Cardiac fibroblast (primary cell): ENCODE measurements at regions not wholly inside any gene's neighbourhood (a gene's known extent, or its start where the extent isn't known, plus 50 kb on each side); places are given as distances from the start of the nearest gene placed in this dataset.

ENCODE experiments used
- DNase-seq, 2 donors: peaks; one replicate each; pipeline versions ENCODE4 v3.0.0 to v3.0.0-alpha.2; 2010; ENCODE audit warnings: low read depth in 2 of 2
- H3K4me3 ChIP-seq, 2 donors: replicated peaks in 1 of 2; 1 replicate in 1 of 2; 2 replicates in 1 of 2; pipeline ENCODE4 v1.5.1; 2011; ENCODE audit warnings: low read depth in 2 of 2, low read length in 2 of 2, mild to moderate bottlenecking in 2 of 2, moderate library complexity in 1 of 2
- CTCF ChIP-seq: IDR thresholded peaks from one replicate; pipeline ENCODE4 v1.5.1; 2011; ENCODE audit warnings: low read depth, mild to moderate bottlenecking, low read length, inconsistent platforms

GRCh38 chr6:28776269-28777146 lies 147.3 kb downstream of the TRIM27 start:
- no peak overlapping the region for H3K4me3 ChIP-seq
- TF ChIP-seq CTCF = no peak
- DNase-seq = no peak

GRCh38 chr6:28777147-28777461 lies 146.7 kb downstream of the TRIM27 start:
- no peak for DNase-seq
- TF ChIP-seq CTCF = no peak
- H3K4me3 ChIP-seq = no peak overlapping the region

DNA sequence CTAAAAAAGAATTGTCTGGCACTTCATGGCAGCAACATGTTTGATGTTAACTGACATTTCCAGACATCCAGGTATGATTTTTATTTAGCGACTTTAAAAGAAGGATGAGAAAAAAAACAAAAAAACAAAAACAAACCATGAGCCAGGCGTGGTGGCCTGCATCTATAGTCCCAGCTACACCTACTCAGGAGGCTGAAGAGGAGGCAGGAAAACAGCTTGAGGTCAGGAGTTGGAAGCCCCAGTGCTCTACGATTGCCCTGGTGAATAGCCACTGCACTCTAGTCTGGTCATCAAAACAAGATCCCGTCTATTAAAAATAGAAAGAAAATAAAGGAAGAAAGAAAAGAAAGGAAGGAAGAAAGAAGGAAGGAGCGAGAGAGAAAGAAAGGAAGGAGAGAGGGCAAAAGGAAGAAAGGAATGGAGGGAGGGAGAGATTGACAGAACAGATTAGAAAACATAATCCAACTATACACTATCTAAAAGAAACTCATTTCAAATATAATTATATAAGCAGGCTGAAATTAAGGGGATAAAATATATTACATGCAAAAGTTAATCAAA lies 141.6 kb downstream of the TRIM27 start:
- peak overlapping the region in 1 of 2 donors; percentile 7 for H3K4me3 ChIP-seq
- no peak for TF ChIP-seq CTCF
- DNase-seq = no peak

- no peak for DNase-seq
- no peak for TF ChIP-seq CTCF
- no peak overlapping the region for H3K4me3 ChIP-seq
Observed at GRCh38 chr6:28785962-28786679, 137.7 kb downstream of the TRIM27 start.

- DNase-seq = peak; percentile 66 to 87
- peak overlapping the region; percentile 49 to 56 for H3K4me3 ChIP-seq
- no peak for TF ChIP-seq CTCF
Observed at GRCh38 chr6:28789553-28790083, 134.2 kb downstream of the TRIM27 start.

DNA sequence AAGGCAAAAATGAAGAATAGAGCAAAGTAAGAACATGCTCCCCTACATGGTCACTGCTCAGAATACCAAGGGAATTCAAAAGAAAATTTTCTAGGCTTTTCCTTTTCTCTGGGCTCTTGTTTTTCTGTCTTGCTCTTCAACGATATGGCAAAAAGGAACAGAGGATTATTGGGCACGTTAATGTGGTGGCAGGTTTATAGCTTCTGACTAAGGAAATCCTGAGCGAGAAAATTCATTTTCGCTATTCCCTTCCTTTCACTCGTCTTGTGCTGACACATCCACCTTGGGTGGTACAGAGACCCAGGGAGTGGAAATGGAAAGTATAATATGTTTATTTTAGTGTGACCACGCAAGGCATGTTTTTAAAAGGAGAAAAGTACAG lies 132.8 kb downstream of the TRIM27 start:
- TF ChIP-seq CTCF = no peak
- H3K4me3 ChIP-seq = no peak overlapping the region

More for the DNA sequence above, 132.8 kb downstream of the TRIM27 start:
- DNase-seq = no peak
